K562 (cell line): ENCODE measurements at regions not wholly inside any gene's neighbourhood (a gene's known extent, or its start where the extent isn't known, plus 50 kb on each side); places are given as distances from the start of the nearest gene placed in this dataset.

Source experiments
- GTF2A2 ChIP-seq: IDR thresholded peaks from 2 replicates; pipeline ENCODE4 v1.6.1; 2016; ENCODE audit warnings: mild to moderate bottlenecking, missing genetic modification characterization, missing compliant biosample characterization
- NFRKB ChIP-seq: fragments of 450-650 bp; IDR thresholded peaks from 2 replicates; pipeline ENCODE4 v1.6.1; 2016; ENCODE audit warnings: low read depth
- POLR2A ChIP-seq: fragments of 450-650 bp; conservative IDR thresholded peaks from 2 replicates; pipeline ENCODE4 v1.6.1; 2016
- POLR2AphosphoS5 ChIP-seq: IDR thresholded peaks from 2 replicates; pipeline ENCODE4 v1.6.1; 2011; ENCODE audit warnings: mild to moderate bottlenecking, low read depth, low read length, moderate library complexity; ENCODE audit not compliant: control insufficient read depth, insufficient read depth
- TF ChIP-seq, protein P1 (sequence below), 3 experiments: IDR thresholded peaks in 2 of 3; conservative IDR thresholded peaks in 1 of 3; 2 replicates each; pipeline ENCODE4 v1.5.1; 2011 to 2012; ENCODE audit warnings: low read length in 3 of 3, mild to moderate bottlenecking in 3 of 3, control low read depth in 2 of 3, improper control_type of control experiment in 1 of 3, inconsistent platforms in 1 of 3, low read depth in 1 of 3, mixed read lengths in 1 of 3, moderate library complexity in 1 of 3; ENCODE audit not compliant: insufficient read depth in 2 of 3
- TF ChIP-seq, protein P2 (sequence below): fragments of 450-650 bp; IDR thresholded peaks from 2 replicates; pipeline ENCODE4 v1.6.1; 2016; ENCODE audit warnings: low read depth
- TF ChIP-seq, protein P3 (sequence below): fragments of 200-800 bp; sonication (Bioruptor generic); IDR thresholded peaks from 2 replicates; pipeline ENCODE4 v1.6.1; 2017; ENCODE audit warnings: missing genetic modification characterization, missing compliant biosample characterization

DNA sequence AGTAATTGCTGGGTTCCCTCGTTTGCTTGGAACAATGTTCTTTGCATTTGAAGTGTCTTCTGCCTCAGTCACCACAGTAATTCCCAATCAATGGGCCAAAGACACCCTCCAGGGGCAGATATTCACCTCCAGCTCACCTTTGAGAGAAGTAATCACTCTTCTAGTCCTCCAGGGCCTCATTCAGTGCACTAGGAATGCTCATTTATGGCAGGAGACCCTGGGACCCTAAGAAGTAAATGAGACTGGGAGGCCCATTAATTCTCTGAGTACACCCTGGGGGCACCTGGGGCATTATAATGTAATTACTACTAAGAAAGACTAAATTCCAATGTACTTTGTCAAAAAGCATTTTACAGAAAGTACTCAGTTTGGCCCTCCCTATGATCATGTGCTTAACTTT, 158.2 kb upstream of the XYLT1 start:
- TF ChIP-seq NFRKB: no peak
- TF ChIP-seq GTF2A2 (tag): no peak
- TF ChIP-seq, protein P1, sequence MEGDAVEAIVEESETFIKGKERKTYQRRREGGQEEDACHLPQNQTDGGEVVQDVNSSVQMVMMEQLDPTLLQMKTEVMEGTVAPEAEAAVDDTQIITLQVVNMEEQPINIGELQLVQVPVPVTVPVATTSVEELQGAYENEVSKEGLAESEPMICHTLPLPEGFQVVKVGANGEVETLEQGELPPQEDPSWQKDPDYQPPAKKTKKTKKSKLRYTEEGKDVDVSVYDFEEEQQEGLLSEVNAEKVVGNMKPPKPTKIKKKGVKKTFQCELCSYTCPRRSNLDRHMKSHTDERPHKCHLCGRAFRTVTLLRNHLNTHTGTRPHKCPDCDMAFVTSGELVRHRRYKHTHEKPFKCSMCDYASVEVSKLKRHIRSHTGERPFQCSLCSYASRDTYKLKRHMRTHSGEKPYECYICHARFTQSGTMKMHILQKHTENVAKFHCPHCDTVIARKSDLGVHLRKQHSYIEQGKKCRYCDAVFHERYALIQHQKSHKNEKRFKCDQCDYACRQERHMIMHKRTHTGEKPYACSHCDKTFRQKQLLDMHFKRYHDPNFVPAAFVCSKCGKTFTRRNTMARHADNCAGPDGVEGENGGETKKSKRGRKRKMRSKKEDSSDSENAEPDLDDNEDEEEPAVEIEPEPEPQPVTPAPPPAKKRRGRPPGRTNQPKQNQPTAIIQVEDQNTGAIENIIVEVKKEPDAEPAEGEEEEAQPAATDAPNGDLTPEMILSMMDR (IDR thresholded peaks at IDR 0.05 in 2 of 3, conservative IDR thresholded peaks at IDR 0.05 in 1 of 3; ENCODE audit: insufficient read depth in 2 of 3, low read depth in 1 of 3, low read length in 3 of 3): no peak
- TF ChIP-seq POLR2AphosphoS5: no peak
- TF ChIP-seq POLR2A: no peak
- TF ChIP-seq, protein P2, sequence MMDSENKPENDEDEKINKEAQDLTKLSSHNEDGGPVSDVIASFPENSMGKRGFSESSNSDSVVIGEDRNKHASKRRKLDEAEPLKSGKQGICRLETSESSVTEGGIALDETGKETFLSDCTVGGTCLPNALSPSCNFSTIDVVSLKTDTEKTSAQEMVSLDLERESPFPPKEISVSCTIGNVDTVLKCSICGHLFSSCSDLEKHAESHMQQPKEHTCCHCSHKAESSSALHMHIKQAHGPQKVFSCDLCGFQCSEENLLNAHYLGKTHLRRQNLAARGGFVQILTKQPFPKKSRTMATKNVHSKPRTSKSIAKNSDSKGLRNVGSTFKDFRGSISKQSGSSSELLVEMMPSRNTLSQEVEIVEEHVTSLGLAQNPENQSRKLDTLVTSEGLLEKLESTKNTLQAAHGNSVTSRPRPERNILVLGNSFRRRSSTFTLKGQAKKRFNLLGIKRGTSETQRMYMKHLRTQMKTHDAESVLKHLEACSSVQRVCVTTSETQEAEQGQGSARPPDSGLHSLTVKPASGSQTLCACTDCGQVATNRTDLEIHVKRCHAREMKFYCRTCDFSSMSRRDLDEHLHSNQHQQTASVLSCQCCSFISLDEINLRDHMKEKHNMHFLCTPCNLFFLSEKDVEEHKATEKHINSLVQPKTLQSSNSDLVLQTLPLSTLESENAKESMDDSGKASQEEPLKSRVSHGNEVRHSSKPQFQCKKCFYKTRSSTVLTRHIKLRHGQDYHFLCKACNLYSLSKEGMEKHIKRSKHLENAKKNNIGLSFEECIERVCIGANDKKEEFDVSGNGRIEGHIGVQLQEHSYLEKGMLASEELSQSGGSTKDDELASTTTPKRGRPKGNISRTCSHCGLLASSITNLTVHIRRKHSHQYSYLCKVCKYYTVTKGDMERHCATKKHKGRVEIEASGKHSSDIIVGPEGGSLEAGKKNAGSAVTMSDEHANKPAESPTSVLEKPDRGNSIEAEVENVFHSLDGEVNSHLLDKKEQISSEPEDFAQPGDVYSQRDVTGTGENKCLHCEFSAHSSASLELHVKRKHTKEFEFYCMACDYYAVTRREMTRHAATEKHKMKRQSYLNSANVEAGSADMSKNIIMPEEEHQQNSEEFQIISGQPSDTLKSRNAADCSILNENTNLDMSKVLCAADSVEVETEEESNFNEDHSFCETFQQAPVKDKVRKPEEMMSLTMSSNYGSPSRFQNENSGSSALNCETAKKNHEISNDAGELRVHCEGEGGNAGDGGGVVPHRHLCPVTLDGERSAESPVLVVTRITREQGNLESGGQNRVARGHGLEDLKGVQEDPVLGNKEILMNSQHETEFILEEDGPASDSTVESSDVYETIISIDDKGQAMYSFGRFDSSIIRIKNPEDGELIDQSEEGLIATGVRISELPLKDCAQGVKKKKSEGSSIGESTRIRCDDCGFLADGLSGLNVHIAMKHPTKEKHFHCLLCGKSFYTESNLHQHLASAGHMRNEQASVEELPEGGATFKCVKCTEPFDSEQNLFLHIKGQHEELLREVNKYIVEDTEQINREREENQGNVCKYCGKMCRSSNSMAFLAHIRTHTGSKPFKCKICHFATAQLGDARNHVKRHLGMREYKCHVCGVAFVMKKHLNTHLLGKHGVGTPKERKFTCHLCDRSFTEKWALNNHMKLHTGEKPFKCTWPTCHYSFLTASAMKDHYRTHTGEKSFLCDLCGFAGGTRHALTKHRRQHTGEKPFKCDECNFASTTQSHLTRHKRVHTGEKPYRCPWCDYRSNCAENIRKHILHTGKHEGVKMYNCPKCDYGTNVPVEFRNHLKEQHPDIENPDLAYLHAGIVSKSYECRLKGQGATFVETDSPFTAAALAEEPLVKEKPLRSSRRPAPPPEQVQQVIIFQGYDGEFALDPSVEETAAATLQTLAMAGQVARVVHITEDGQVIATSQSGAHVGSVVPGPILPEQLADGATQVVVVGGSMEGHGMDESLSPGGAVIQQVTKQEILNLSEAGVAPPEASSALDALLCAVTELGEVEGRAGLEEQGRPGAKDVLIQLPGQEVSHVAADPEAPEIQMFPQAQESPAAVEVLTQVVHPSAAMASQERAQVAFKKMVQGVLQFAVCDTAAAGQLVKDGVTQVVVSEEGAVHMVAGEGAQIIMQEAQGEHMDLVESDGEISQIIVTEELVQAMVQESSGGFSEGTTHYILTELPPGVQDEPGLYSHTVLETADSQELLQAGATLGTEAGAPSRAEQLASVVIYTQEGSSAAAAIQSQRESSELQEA: no peak
- TF ChIP-seq, protein P3, sequence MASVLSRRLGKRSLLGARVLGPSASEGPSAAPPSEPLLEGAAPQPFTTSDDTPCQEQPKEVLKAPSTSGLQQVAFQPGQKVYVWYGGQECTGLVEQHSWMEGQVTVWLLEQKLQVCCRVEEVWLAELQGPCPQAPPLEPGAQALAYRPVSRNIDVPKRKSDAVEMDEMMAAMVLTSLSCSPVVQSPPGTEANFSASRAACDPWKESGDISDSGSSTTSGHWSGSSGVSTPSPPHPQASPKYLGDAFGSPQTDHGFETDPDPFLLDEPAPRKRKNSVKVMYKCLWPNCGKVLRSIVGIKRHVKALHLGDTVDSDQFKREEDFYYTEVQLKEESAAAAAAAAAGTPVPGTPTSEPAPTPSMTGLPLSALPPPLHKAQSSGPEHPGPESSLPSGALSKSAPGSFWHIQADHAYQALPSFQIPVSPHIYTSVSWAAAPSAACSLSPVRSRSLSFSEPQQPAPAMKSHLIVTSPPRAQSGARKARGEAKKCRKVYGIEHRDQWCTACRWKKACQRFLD (CRISPR knock-in tag): no peak
